Uterus (tissue), 2 donors: ENCODE measurements at regions not wholly inside any gene's neighbourhood (a gene's known extent, or its start where the extent isn't known, plus 50 kb on each side); places are given as distances from the start of the nearest gene placed in this dataset.

ENCODE experiments used
- CTCF ChIP-seq, 4 experiments: fragments of 200-600 bp in 2 of 4; fragments of 450-650 bp in 2 of 4; sonication (generic) in 2 of 4; IDR thresholded peaks; one replicate each; pipeline ENCODE4 v1.5.1; 2016 to 2019; ENCODE audit warnings: antibody characterized with exemption in 4 of 4, mild to moderate bottlenecking in 2 of 4, moderate library complexity in 1 of 4
- POLR2A ChIP-seq, 2 donors: fragments of 450-650 bp; IDR thresholded peaks; one replicate each; pipeline ENCODE4 v1.6.1; 2016; ENCODE audit warnings: antibody characterized with exemption in 2 of 2, mild to moderate bottlenecking in 1 of 2, moderate library complexity in 1 of 2

- TF ChIP-seq CTCF (IDR thresholded peaks at IDR 0.05) (no peak), POLR2A (IDR thresholded peaks at IDR 0.05) (no peak)
These were observed 106.0 kb downstream of the KIF26A start for GRCh38 chr14:104244221-104245011.
